ENCODE measurements at regions not wholly inside any gene's neighbourhood (a gene's known extent, or its start where the extent isn't known, plus 50 kb on each side); places are given as distances from the start of the nearest gene placed in this dataset.
"Not testable (repeated sequence)": the region's sequence is repeated elsewhere in the genome, so short reads cannot be mapped to it uniquely, and the experiment has no call there.

DNA sequence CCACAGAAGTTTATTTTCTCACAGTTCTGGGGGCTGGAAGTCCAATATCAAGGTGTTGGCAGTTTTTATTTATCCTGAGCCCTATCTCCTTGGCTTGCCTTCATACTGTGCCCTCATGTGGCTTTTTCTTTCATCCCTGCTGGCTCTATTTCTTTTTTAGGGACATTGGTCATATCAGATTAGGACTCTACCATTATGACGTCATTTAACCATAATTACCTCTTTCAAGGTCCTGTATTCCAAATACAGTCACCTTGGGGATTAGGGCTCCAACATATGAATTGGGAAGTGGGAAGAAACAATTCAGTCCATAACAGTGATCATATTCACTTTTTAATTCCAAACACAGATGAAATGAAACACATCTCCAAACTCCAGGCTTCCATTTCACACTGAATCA, 286.0 kb downstream of the SUCLG1 start:
- no peaks in the 10 kb centered on the region for H3K9me3 Mint-ChIP-seq
- POLR2A ChIA-PET, result no interaction called here
- peaks cover 24% of the 10 kb centered on the region for H3K27me3 Mint-ChIP-seq
- no peaks in the 10 kb centered on the region for H3K36me3 ChIP-seq (ENCODE audit: insufficient read depth, low read length)
- no peaks in the 10 kb centered on the region for H3K4me1 Mint-ChIP-seq (ENCODE audit: low read depth)
- CTCF ChIA-PET, result no interaction called here
- no peaks in the 10 kb centered on the region for H3K9me3 ChIP-seq (ENCODE audit: control insufficient read depth in 1 of 2, insufficient read depth in 1 of 2, low read length in 2 of 2)
- peaks cover 3 to 8% of the 10 kb centered on the region in 2 experiments for H3K27me3 ChIP-seq (ENCODE audit: control insufficient read depth in 1 of 2, insufficient read depth in 2 of 2, low read length in 2 of 2)
- H3K27ac Mint-ChIP-seq, result no peak overlapping the region
- H3K36me3 Mint-ChIP-seq (ENCODE audit: low read depth), result no peaks in the 10 kb centered on the region
- DNase-seq (no peak), ATAC-seq (ENCODE audit: poor library complexity) (no peak)
- H3K4me3 Mint-ChIP-seq, result no peak overlapping the region
- intact Hi-C loops (cut with DNase I, micrococcal nuclease), result no loop called here
- no peak overlapping the region for H3K4me3 ChIP-seq (ENCODE audit: low read length)
- H3K27ac ChIP-seq (ENCODE audit: low read depth in 1 of 2, low read length in 2 of 2), result no peak overlapping the region
- H3K4me1 ChIP-seq (ENCODE audit: insufficient read depth, low read length), result no peaks in the 10 kb centered on the region
- TF ChIP-seq, protein P1, sequence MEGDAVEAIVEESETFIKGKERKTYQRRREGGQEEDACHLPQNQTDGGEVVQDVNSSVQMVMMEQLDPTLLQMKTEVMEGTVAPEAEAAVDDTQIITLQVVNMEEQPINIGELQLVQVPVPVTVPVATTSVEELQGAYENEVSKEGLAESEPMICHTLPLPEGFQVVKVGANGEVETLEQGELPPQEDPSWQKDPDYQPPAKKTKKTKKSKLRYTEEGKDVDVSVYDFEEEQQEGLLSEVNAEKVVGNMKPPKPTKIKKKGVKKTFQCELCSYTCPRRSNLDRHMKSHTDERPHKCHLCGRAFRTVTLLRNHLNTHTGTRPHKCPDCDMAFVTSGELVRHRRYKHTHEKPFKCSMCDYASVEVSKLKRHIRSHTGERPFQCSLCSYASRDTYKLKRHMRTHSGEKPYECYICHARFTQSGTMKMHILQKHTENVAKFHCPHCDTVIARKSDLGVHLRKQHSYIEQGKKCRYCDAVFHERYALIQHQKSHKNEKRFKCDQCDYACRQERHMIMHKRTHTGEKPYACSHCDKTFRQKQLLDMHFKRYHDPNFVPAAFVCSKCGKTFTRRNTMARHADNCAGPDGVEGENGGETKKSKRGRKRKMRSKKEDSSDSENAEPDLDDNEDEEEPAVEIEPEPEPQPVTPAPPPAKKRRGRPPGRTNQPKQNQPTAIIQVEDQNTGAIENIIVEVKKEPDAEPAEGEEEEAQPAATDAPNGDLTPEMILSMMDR (IDR thresholded peaks at IDR 0.05), result no peak

GRCh38 chr2:84170979-84171378, 288.1 kb downstream of the SUCLG1 start:
- Mint-ChIP-seq H3K4me1 (ENCODE audit: low read depth) (no peaks in the 10 kb centered on the region), H3K27ac (no peak overlapping the region), H3K27me3 (peaks cover 29% of the 10 kb centered on the region), H3K9me3 (no peaks in the 10 kb centered on the region), H3K36me3 (ENCODE audit: low read depth) (no peaks in the 10 kb centered on the region), H3K4me3 (no peak overlapping the region)
- CTCF ChIA-PET, result no interaction called here
- Histone ChIP-seq H3K9me3 (ENCODE audit: control insufficient read depth in 1 of 2, insufficient read depth in 1 of 2, low read length in 2 of 2) (no peaks in the 10 kb centered on the region), H3K27ac (ENCODE audit: low read depth in 1 of 2, low read length in 2 of 2) (no peak overlapping the region), H3K4me1 (ENCODE audit: insufficient read depth, low read length) (no peaks in the 10 kb centered on the region), H3K36me3 (ENCODE audit: insufficient read depth, low read length) (no peaks in the 10 kb centered on the region), H3K4me3 (ENCODE audit: low read length) (no peak overlapping the region), H3K27me3 (ENCODE audit: control insufficient read depth in 1 of 2, insufficient read depth in 2 of 2, low read length in 2 of 2) (peaks cover 3 to 8% of the 10 kb centered on the region in 2 experiments)
- DNase-seq, result no peak
- POLR2A ChIA-PET, result no interaction called here
- TF ChIP-seq, protein P1 (IDR thresholded peaks at IDR 0.05), result no peak
- intact Hi-C loops (cut with DNase I, micrococcal nuclease), result no loop called here
- no peak for ATAC-seq (ENCODE audit: poor library complexity)

DNA sequence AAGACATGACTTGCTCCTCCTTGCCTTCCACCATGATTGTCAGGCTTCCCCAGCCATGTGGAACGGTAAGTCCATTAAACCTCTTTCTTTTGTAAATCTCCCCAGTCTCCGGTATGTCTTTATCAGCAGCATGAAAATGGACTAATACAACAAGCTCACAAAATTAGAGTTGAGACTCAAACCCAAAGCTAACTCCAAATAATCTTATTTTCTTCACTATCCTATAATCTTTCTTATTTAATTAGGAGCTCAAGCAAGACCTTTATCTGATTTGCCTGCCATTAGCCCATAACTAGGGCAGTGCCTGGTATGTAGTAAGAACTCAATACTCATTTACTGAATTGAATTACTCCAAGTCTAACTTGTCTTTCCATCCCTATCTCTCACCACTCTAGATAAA, 289.2 kb downstream of the SUCLG1 start:
- H3K36me3 Mint-ChIP-seq (ENCODE audit: low read depth), result no peaks in the 10 kb centered on the region
- H3K27me3 Mint-ChIP-seq, result peaks cover 29% of the 10 kb centered on the region
- H3K4me1 Mint-ChIP-seq (ENCODE audit: low read depth), result no peaks in the 10 kb centered on the region
- Histone ChIP-seq H3K27ac (ENCODE audit: low read depth in 1 of 2, low read length in 2 of 2) (no peak overlapping the region), H3K4me3 (ENCODE audit: low read length) (no peak overlapping the region), H3K27me3 (ENCODE audit: control insufficient read depth in 1 of 2, insufficient read depth in 2 of 2, low read length in 2 of 2) (peaks cover 3 to 8% of the 10 kb centered on the region in 2 experiments), H3K36me3 (ENCODE audit: insufficient read depth, low read length) (no peaks in the 10 kb centered on the region), H3K9me3 (ENCODE audit: control insufficient read depth in 1 of 2, insufficient read depth in 1 of 2, low read length in 2 of 2) (no peaks in the 10 kb centered on the region), H3K4me1 (ENCODE audit: insufficient read depth, low read length) (no peaks in the 10 kb centered on the region)
- no peak for ATAC-seq (ENCODE audit: poor library complexity)
- TF ChIP-seq, protein P1 (IDR thresholded peaks at IDR 0.05), result no peak
- POLR2A ChIA-PET, result no interaction called here
- H3K4me3 Mint-ChIP-seq, result no peak overlapping the region
- H3K27ac Mint-ChIP-seq, result no peak overlapping the region
- H3K9me3 Mint-ChIP-seq, result no peaks in the 10 kb centered on the region
- CTCF ChIA-PET, result no interaction called here
- DNase-seq, result no peak
- intact Hi-C loops (cut with DNase I, micrococcal nuclease), result no loop called here

GRCh38 chr2:84168552-84168951, 290.5 kb downstream of the SUCLG1 start:
- H3K4me3 Mint-ChIP-seq; intact Hi-C loops (cut with DNase I, micrococcal nuclease); CTCF ChIA-PET; H3K4me3 ChIP-seq (ENCODE audit: low read length); H3K27ac Mint-ChIP-seq; H3K27ac ChIP-seq (ENCODE audit: low read depth in 1 of 2, low read length in 2 of 2); ATAC-seq (ENCODE audit: poor library complexity); H3K9me3 Mint-ChIP-seq; H3K4me1 ChIP-seq (ENCODE audit: insufficient read depth, low read length); H3K36me3 Mint-ChIP-seq (ENCODE audit: low read depth); POLR2A ChIA-PET; H3K36me3 ChIP-seq (ENCODE audit: insufficient read depth, low read length); DNase-seq; H3K27me3 ChIP-seq (ENCODE audit: control insufficient read depth in 1 of 2, insufficient read depth in 2 of 2, low read length in 2 of 2); H3K9me3 ChIP-seq (ENCODE audit: control insufficient read depth in 1 of 2, insufficient read depth in 1 of 2, low read length in 2 of 2); H3K4me1 Mint-ChIP-seq (ENCODE audit: low read depth): not testable (repeated sequence)
- peaks cover 33% of the 10 kb centered on the region for H3K27me3 Mint-ChIP-seq
